ENCODE measurements at regions not wholly inside any gene's neighbourhood (a gene's known extent, or its start where the extent isn't known, plus 50 kb on each side); places are given as distances from the start of the nearest gene placed in this dataset.
A peak's percentile ranks its signal among the peaks of the same experiment; 100 is the strongest.

DNA sequence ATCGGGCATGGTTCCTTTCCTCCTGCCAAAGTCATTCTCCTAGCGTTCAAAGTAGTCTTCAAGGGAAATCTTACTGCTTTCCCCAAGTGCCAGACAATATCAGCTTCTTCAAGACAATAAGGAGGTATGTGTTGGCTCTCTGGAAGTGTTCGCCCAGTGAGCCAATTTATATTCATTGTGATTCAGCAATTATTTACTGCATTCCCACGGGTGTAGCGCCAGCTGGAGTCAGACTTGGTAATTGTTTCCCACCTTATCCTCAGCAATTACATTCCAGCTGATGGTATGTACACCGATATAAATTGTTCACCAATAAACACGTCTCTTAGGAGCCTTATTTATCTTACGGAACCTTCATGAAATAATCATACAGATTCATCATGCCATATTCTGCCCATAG is 103.6 kb upstream of the CTNNB1 start:
- TF ChIP-seq, protein P1, sequence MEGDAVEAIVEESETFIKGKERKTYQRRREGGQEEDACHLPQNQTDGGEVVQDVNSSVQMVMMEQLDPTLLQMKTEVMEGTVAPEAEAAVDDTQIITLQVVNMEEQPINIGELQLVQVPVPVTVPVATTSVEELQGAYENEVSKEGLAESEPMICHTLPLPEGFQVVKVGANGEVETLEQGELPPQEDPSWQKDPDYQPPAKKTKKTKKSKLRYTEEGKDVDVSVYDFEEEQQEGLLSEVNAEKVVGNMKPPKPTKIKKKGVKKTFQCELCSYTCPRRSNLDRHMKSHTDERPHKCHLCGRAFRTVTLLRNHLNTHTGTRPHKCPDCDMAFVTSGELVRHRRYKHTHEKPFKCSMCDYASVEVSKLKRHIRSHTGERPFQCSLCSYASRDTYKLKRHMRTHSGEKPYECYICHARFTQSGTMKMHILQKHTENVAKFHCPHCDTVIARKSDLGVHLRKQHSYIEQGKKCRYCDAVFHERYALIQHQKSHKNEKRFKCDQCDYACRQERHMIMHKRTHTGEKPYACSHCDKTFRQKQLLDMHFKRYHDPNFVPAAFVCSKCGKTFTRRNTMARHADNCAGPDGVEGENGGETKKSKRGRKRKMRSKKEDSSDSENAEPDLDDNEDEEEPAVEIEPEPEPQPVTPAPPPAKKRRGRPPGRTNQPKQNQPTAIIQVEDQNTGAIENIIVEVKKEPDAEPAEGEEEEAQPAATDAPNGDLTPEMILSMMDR (conservative IDR thresholded peaks at IDR 0.05; ENCODE audit: low read depth, low read length): peak; percentile 6
- H3K4me3 ChIP-seq (ENCODE audit: low read depth, low read length): no peak overlapping the region
- no peak for DNase-seq (ENCODE audit: low read depth)

DNA sequence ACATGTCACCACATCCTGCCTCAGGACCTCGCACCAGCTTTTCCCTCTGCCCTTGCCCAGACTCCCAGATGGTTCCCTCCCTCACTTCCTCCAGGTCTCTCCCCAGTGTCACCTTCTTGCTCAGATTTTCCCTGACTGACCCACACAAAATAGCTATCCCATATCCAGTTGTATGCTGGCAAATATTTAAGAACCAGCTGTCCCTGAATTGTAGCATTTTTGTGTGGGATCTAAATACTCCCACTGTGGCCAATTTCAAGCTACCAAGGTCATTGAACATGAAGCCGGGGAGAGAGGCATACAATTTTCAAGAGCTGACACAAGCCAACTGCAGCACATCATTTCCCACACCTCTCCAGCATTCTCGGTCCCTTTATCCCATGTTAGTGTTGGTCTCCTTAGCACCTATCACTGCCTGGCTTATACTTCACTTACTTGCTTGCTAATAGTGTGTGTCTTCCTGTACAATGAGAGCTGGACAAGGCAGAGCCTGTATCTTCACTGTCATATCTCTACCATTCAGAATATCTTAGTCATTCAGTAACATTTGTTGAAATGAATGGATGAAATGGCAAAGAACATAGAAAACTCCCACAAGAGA is 101.3 kb upstream of the CTNNB1 start:
- TF ChIP-seq, protein P1 (conservative IDR thresholded peaks at IDR 0.05; ENCODE audit: low read depth, low read length): no peak
- no peak overlapping the region for H3K4me3 ChIP-seq (ENCODE audit: low read depth, low read length)
- no peak for DNase-seq (ENCODE audit: low read depth)

DNA sequence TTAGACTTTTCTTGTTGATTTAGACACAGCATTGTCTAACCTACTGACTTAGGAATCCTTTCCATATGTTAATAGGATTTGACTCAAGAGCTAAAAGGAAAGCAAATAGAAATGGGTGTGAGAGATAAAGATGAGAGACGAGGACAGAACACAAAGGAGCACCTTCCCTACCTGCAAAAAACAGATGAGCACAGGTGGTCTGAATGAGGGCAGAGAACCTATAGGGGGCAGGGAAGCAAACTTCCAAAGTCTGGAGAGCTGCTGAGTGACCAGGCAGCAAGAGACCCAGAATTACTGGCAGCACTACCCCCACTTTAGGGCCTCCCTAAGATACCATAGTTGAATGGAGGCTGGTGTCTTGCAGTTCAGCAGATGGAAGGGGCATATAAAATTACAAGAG is 98.1 kb upstream of the CTNNB1 start:
- TF ChIP-seq, protein P1 (conservative IDR thresholded peaks at IDR 0.05; ENCODE audit: low read depth, low read length): no peak
- no peak overlapping the region for H3K4me3 ChIP-seq (ENCODE audit: low read depth, low read length)
- no peak for DNase-seq (ENCODE audit: low read depth)

DNA sequence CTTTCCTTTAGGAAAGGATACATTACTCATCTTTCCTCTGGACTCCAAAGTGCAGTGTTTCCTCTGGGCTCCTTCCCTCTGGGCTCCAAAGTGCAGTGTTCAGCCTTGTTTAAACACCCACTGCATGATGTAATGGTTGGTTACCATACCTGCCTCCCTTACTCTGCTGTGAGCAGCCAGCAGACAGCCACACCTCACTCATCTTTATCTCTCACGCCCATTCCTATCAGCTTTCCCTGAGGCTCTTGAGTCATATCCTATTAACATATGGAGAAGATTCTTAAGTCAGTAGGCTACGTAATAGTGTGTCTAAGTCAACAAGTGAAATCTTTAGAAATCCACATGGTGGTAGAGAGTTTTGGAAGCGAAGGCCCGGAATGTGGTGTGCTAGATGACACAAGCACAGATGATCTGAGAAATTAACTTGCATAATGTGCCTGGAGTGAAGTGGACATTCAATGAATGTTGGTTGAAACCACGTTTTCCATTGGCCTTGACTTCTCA is 97.2 kb upstream of the CTNNB1 start:
- H3K4me3 ChIP-seq (ENCODE audit: low read depth, low read length): no peak overlapping the region
- DNase-seq (ENCODE audit: low read depth): no peak
- TF ChIP-seq, protein P1 (conservative IDR thresholded peaks at IDR 0.05; ENCODE audit: low read depth, low read length): no peak

DNA sequence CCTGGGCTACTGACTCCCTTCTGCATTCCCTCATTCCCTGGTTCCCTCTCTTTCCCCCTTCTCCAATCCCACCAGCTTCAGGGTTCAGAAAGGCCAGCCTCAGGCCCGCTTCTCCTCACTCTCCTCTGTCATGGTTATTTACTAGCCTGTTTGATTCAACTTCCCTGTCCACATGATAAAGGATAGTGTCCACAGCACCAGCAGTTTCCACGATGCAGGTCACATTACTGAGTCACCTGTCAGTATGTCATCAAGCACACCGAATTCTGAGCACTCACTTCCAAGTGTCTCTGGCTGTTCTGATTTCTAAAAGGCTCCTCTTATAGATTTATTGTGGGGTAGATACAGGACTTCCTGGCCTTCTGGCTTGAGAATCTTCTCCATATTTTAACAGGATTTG is 96.6 kb upstream of the CTNNB1 start:
- no peak overlapping the region for H3K4me3 ChIP-seq (ENCODE audit: low read depth, low read length)

DNA sequence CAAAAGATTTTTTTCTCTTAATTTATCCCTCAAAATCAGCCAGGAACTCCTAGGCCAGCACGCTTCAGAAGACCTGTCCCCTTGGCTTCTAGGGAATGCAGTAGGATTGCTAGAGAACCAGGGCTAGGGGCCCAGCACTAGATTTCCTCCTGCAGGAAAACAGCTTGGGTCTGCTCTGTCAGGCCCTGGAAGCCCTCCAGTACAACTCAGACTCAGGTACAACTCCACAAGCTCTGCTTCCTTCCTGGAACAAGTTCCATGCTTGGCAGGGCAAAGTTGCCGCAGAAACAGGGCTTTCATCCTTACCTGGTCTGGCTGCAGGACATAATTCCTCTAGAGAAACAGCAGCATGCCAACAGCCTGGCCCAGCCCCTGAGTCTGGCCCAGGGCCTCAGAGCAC is 96.1 kb upstream of the CTNNB1 start:
- TF ChIP-seq, protein P1 (conservative IDR thresholded peaks at IDR 0.05; ENCODE audit: low read depth, low read length): no peak
- no peak overlapping the region for H3K4me3 ChIP-seq (ENCODE audit: low read depth, low read length)
- no peak for DNase-seq (ENCODE audit: low read depth)

More for the DNA sequence above, 96.6 kb upstream of the CTNNB1 start:
- TF ChIP-seq, protein P1 (conservative IDR thresholded peaks at IDR 0.05; ENCODE audit: low read depth, low read length): no peak
- DNase-seq (ENCODE audit: low read depth): no peak

DNA sequence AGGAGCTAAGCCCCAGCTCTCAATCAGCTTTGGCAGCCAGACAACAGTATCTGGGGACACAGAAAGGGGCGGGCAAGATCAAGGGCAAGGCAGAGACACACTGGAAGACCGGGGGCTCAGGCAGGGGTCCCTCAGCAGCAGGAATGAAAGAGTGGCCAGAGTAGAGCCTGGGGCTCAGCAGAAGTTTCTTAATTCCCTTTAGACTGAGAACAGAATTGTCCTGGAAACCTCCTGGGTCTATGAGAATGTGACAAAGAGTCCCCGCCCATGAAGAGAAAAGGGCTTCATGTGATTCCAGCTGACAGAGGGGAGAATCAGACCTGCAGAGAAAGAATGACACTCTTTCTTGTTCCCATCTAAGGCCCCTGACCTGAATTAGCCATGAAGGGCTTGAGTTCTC is 95.2 kb upstream of the CTNNB1 start:
- TF ChIP-seq, protein P1 (conservative IDR thresholded peaks at IDR 0.05; ENCODE audit: low read depth, low read length): no peak
- no peak for DNase-seq (ENCODE audit: low read depth)
- H3K4me3 ChIP-seq (ENCODE audit: low read depth, low read length): no peak overlapping the region

Measured in choroid plexus epithelial cell (primary cell).